GM21390 (cell line): ENCODE measurements at regions not wholly inside any gene's neighbourhood (a gene's known extent, or its start where the extent isn't known, plus 50 kb on each side); places are given as distances from the start of the nearest gene placed in this dataset.

Source experiments
- ATAC-seq: cut with Tn5 transposase; IDR thresholded peaks from one replicate; pipeline ENCODE4 v1.9.1; 2021; ENCODE audit not compliant: unreplicated experiment

- no peak for ATAC-seq
Measured at GRCh38 chr6:43985329-43985728, 141.9 kb downstream of the MRPL14 start.

GRCh38 chr6:43984442-43985321, 142.6 kb downstream of the MRPL14 start:
- ATAC-seq = no peak

DNA sequence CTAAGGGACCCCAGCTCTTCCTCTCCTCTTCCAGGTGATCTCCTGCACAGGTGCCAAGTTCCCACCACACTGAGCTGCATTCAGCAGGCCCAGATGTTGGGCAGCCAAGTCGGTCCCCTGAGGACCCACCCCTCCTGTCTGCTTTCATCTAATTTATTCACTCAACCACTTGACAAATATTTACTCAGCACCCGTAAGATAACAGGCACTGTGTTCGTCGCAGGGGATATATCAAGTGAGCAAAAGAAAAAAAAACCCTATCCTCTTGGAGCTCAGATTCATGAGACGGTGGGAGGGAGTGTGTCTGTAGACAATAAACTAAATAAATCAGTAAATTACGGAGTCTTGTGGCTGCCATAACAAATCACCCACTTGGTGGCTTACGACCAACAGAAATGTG, 143.6 kb downstream of the MRPL14 start:
- ATAC-seq = no peak

- ATAC-seq = no peak
Measured at GRCh38 chr6:43983191-43983590, 144.1 kb downstream of the MRPL14 start.

- ATAC-seq = no peak
Measured at GRCh38 chr6:43982084-43982625, 145.1 kb downstream of the MRPL14 start.

- ATAC-seq = no peak
Measured at GRCh38 chr6:43981363-43981990, 145.8 kb downstream of the MRPL14 start.

DNA sequence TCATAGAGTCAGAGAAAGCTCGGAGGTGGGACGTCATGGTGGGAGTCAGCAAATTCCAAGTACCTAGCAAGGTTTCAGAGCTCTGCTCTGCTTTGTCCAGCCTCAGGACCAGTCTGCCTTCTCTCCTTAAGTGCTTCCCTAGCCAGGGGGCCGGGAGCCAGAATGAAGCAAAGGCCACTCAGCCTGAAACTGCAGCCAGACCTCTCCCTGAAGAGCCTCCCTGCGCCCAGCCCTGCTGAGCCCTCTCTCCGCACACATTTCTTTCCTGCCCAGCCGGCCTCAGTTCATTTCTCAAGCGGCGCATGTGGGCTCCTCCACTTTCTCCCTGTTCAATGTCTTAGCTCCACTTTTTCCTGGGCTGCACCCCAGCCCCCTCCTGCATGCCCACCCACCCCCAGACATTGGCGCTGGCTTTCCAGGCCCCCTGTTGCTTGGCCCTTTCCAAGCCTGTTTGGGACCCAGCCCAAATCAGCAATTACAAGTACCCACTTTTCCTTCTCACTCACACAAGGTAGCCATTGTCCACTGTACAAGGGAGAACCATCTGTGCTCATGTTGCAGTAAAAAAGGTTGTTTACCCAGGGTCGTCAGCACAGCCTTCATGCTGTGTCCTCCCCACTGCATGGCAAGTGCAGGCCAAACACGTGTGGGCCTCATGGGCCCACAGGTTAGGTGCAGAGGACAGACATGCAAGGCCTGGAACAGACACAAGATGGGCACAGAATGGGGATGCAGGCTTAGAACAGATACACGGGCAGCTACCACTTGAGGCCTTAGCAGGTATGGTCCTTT, 147.1 kb downstream of the MRPL14 start:
- no peak for ATAC-seq

DNA sequence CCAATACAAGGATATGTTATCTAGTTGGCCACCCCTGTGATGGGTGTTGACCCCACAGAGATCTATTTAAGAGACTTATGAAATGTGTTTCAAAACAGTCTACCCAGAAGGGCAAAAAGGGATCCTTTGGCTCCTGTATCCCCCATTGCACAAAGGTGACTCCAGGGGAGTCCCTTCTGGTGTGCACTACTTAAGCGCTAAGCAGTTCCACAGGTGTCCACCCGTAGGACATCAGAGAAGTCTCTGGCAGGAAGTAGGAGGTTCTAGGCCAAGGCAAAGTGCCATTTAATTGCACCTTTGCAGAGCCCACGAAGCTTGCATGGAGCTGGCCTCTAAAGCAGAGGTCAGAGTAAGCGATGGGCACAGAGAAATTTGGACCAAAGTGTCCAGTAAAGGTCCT, 147.7 kb downstream of the MRPL14 start:
- no peak for ATAC-seq

- ATAC-seq = no peak
Measured at GRCh38 chr6:43978473-43979346, 148.5 kb downstream of the MRPL14 start.

- no peak for ATAC-seq
Measured at GRCh38 chr6:43977404-43978111, 149.7 kb downstream of the MRPL14 start.

DNA sequence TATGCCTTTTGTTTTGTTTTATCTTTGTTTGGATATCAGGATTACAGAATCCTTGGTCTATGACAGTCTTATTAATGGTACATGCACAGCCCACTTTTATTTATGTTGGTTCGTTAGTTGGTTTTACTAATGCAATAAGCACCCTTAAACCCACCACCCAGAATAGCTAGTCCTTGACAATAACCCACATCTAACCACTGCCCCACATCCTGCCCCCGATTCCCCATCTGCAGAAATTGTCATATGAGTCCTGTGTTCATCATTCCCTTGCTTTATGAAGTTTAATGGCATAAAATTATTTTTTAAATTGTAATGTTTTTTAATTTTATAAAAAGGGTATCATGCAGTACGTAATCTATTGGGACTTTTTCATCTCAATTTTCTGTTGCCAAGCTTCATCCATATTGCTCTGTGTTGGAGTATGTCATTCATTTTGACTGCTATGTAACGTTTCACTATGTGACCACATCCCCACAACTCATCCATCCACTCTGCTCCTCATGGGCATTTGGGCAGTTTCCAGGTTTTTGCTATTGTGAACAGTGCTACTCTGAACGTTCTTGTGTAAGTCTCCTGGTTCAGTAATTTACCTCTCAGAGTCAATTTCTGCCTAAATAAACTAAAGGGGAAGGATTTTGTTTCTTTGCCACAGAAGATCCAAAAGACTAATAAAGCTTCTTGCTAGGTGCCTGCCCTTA, 150.4 kb downstream of the MRPL14 start:
- ATAC-seq = no peak

GRCh38 chr6:43974643-43975230, 152.5 kb downstream of the MRPL14 start:
- ATAC-seq = no peak

- ATAC-seq = no peak
Measured at GRCh38 chr6:43973357-43973756, 153.9 kb downstream of the MRPL14 start.

- ATAC-seq = no peak
Measured at GRCh38 chr6:43972913-43973300, 154.3 kb downstream of the MRPL14 start.

DNA sequence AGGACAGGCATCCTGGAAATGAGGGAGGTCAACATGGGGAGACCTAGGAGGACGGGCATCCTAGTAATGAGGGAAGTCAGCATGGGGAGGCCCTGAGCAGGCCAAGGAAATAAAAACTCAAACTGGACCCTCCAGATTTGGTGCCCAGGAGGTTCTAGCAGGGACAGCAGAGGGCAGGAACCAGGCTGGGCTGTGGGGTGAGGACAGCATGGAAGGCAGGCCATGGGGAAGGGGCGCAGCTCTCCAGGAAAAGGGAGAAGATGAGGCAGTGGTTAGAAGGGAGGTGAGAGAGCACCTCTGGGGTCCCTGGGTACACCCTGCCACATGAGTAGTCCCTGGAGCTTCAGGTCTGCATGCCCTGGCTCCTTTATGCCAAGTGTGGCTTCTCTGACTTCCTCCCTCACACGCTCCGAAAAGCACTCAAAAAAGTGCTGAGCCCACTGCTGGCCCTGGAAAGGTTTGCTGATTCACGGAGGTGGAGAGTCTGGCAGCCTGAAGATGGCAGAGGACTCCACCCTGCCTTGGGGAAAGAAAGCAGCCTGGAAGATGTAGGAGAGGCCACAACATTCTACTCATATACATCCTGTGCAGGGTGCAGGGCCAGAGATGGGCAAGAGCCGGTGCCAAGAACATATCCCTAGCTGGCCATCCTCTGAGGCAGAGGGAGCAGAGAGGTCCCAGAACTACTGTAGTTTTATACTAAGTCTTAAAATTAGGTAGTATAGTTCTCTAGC, 154.9 kb downstream of the MRPL14 start:
- ATAC-seq = no peak

DNA sequence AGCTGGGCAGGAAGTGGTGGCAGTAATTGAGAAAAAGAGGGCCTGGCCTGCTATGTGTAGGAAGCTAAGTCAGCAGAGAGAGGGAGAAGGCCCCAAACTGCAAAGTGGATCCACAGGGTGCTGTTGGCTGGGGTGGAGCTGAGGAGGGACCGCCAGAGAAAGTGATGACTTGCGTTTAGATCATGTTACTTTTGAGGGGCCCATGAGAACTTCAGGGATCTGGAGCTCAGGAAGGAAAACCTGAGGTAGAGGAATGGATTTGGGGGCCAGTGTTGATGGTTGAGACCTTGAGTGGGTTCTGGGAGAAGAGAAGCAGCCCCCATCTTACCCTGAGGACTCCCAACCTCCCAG, 155.5 kb downstream of the MRPL14 start:
- no peak for ATAC-seq

DNA sequence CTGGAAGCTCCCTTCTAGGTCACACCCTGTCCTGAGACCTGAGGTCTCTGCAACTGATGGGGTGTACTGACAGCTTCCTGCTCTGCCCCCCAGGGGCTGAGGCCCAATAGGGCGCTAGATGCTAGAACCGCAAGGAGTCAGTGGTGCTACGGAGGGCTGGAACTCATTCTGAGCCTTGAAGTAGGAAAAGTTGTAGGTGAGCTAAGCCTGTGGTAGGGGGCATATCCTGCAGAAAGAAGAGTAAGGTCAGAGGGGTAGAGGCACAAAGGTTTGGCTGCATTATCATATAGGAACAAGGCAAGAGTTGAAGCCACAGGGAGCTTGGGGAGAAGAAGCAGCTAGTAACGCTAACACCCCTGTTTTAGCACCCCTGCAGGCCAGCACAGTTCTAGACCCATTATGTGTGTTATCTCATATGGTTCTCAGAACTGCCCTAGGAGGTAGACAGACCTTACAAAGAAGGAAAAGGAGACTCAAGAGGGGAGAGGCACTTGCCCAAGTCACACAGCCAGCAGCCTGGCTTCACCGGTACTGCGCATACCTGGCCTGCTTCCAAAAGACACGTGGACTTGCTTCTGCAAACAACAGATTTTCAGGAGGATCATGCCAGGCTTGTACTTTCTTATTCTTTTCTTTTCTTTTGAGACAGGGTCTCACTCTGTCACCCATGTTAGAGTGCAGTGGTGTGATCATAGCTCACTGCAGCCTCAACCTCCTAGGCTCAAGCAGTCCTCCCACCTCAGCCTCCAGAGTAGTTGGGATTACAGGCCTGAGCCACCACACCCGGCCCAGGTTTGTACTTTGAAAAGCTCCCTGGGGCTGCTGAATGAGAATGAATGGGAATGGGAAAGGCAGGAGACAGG, 156.1 kb downstream of the MRPL14 start:
- no peak for ATAC-seq
